ENCODE measurements at regions not wholly inside any gene's neighbourhood (a gene's known extent, or its start where the extent isn't known, plus 50 kb on each side); places are given as distances from the start of the nearest gene placed in this dataset.

DNA sequence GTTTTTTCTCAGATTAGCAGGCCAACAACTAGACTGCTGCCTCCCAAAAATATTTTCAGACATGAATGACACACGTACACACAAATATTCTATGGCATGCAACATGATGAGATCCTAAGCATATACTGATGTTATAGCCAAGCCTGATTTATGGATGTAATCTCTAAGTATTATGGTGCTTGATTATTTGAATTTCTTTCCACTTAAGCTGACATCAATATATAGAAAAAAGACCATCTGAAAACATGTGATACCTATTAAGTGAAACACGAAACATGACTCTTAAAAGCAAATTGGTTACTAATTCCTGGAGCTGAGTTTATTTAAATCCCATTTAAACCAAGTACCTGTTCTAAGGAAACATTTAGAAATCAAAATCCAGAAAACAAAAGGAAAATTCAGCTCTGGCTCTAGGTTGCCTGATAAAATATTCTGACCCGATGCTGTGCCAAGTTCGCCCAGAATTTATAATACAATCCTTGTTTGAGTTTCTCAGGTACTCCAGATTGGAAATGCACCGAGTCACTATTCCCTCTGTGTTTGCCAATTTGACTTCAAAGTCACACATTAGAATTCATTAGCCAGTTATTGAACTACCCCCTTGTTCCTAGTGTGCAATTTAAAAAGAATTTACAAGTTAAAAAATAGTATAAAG is 548.6 kb downstream of the CSNK1G3 start:
- no peak for DNase-seq (ENCODE audit: low read depth)

DNA sequence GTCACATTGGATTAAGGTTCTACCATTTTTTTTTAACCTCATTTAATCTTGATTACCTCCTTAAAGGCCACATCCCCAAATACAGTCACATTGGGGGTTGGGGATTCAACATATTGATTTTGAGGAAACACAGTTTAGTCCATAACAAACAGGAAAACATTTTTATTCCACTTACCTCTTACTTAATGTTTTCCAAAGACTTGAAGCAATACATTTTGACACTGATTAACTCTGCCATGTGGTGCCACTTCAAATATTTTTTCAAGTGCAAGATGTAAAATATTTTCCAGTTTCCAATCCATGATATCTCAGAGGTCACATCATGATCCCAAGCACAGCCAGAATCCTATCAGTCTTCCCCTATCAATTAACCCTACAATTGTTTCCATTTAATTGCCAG is 548.0 kb downstream of the CSNK1G3 start:
- no peak for DNase-seq (ENCODE audit: low read depth)

DNA sequence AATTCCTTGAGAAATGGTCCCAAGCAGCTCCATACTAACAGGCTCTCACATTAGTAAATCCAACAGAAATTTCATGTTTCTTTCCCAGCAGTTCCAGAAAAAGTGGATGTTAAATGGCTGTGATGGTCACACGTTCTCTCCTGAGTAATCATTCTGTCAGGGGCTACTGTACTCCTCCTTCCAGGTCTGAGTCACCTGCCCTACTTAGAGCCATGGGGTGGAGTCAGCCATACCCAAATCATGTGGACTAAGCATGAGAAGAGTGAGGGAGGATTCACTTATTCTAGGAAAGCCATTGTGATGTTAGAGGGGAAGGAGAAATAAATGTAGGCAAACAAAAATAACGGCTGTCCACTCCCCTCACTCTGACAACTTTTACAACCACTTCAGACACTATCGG is 547.2 kb downstream of the CSNK1G3 start:
- peak; percentile 68 for DNase-seq (ENCODE audit: low read depth)

GRCh38 chr5:124057724-124058231 is 545.8 kb downstream of the CSNK1G3 start:
- DNase-seq (ENCODE audit: low read depth), result no peak

DNA sequence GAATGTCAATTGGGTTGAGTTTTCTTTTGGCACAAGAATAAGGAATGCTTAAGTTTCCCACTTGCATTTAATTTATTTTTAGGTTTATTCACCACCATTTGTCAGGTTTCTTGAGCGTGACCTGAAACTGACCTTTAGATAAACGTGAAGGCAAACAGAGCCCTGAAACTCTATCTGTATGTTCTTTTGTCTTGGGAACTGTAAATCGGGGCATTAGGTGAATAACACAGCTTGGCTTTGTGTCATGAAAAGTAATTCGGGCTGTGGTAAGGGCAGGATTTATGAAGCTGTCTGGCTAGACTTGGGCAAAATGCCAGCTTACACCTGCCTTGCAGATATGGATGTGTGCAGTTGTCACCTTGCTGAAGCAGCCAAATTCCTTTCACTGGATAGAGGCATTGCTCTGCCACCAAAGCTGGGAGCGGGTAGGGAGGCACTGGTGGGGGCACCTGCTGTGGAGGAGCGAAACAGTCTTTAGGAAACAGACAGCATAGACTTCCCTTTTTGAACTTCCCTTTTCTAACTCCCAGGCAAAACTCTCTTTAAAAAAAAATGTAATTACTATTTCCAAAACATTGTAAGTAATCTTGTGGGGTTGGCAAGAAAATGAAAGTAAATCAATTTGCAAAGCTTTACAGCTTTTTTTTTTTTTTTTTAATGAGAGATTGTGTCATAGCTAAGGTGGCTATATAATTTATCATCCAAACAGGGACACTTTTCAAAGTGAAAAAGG is 545.2 kb downstream of the CSNK1G3 start:
- DNase-seq (ENCODE audit: low read depth), result peak; percentile 91

DNA sequence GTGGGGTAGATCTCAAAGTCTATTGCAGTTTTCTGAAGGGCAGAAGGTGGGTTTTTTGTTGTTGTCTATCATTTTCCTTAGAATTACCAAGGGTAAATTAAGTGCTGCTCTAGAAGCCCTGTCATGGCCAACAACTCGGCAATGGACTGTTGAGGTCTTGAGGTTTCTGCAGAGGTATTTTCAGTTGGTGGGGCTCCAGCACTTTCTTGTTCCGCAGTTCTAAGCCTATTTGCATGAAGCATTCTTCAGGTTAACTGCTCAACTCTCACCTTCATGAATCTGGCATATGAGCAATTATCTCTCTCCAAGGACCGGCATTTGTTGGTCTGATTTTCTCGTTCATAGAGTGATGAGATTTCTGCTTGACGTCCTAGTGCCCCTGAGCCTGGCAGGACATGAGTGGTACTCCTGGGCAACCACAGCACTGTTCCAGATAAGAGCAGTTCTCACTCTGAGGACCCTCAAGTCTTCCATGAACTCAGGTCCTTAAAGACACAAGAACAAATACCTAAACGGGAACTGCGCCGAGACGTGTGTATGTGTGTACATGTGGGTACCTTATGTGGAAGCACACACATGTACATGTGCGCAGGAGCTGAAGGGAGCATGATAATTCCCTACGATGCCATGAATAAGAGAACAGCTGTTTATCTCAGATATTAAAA is 544.5 kb downstream of the CSNK1G3 start:
- no peak for DNase-seq (ENCODE audit: low read depth)

DNA sequence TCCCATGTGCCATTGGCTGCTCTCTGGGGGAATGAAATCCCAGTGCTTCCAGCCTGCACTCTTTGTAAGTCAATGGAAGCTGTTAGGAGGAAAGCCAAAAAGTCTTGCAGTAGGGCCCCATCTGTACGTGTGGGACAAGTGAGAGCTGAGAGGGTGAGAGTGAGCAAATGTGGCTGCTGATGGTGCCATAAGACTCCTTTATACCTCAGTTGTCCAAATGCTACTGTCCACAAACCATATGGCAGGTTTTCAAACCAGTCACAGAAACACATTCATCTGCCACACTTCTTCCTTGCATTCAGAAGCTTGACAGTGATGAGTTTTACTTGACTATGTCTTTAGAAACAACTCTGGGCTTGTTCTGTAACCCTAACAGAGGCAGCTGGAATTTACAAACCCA is 543.8 kb downstream of the CSNK1G3 start:
- DNase-seq (ENCODE audit: low read depth), result no peak

- no peak for DNase-seq (ENCODE audit: low read depth)
Measured at GRCh38 chr5:124054564-124054963, 542.6 kb downstream of the CSNK1G3 start.

GRCh38 chr5:124053340-124053739 is 541.4 kb downstream of the CSNK1G3 start:
- peak; percentile 12 for DNase-seq (ENCODE audit: low read depth)

- no peak for DNase-seq (ENCODE audit: low read depth)
Measured at GRCh38 chr5:124052201-124052600, 540.2 kb downstream of the CSNK1G3 start.

GRCh38 chr5:124050120-124050770 is 538.3 kb downstream of the CSNK1G3 start:
- no peak for DNase-seq (ENCODE audit: low read depth)

- no peak for DNase-seq (ENCODE audit: low read depth)
Measured at GRCh38 chr5:124045412-124045811, 533.4 kb downstream of the CSNK1G3 start.

GRCh38 chr5:124044613-124045012 is 532.6 kb downstream of the CSNK1G3 start:
- no peak for DNase-seq (ENCODE audit: low read depth)

- DNase-seq (ENCODE audit: low read depth), result no peak
Measured at GRCh38 chr5:124043456-124043855, 531.5 kb downstream of the CSNK1G3 start.

DNA sequence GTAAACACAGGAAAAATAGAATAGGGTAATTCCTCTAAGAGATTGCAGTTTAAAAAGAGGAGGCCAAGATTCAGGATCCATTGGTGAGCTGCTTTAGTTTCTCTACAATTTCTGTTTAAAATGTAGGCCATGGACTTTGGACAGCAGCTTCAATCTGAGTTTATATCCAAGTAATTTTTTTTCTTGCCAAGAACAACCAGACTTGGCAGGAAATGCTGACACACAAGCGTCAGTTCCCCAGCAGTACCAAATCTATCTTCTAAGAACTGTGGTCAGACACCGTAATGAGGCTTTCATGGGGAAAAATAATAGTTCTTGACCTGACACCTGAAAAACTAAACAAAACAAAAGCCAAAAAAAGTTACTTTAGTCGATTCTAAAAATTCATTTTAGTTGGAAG is 528.8 kb downstream of the CSNK1G3 start:
- DNase-seq (ENCODE audit: low read depth), result peak; percentile 74

DNA sequence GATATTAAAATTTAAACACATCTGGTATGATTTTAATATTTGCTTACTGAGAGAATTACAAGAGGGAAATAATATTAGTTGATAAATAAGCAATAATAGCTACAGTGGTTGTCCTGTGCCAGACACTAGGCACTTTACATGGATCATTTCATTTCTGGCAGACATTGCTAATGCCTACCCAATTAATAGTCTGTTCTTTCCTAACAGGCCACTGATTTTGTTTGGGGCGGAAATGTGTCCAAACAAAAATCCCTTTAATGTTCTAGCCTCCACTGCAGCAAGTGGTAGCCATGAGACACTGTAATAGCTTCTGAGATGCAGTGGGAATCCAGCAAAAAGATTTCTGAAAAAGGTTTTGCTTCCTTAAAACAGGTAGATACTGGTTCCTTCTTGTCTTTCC is 527.4 kb downstream of the CSNK1G3 start:
- DNase-seq (ENCODE audit: low read depth), result no peak

DNA sequence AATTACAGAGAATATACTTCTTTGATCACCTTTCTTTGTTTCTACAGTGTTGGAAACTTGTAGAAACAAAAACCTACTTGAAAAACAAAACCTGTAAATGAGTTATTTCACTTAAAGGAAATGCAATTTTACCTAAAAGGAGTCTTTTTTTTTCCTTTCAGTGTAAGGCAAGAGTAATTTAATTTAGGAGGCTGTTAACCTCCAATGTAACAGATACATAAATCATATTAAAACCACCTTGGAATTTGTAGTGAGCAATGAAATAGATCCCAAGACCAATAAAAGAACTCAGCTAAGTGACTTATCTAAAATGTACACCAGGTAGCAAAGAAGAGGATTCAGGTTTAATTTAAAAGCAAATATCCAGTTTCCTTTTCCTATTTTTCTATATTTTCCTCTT is 524.8 kb downstream of the CSNK1G3 start:
- DNase-seq (ENCODE audit: low read depth), result no peak

DNA sequence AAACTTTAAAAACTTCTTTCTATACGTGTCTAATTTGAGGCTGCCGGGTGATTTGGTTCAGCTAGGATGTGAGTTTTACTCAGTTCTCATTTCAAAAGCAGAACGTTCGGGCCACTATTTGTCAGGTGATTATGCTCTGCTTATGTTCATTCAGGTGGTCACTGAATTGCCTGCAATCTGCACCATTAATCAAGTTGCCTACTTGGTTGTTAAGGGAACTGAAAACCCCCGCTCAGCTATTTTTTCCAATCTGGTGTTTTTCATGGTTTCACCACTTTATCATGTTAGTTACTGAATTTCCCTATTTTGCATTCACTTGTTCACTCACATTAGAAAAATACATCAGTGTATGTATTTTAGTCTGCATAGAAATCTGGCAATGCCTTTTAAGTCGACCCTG is 523.0 kb downstream of the CSNK1G3 start:
- no peak for DNase-seq (ENCODE audit: low read depth)

DNA sequence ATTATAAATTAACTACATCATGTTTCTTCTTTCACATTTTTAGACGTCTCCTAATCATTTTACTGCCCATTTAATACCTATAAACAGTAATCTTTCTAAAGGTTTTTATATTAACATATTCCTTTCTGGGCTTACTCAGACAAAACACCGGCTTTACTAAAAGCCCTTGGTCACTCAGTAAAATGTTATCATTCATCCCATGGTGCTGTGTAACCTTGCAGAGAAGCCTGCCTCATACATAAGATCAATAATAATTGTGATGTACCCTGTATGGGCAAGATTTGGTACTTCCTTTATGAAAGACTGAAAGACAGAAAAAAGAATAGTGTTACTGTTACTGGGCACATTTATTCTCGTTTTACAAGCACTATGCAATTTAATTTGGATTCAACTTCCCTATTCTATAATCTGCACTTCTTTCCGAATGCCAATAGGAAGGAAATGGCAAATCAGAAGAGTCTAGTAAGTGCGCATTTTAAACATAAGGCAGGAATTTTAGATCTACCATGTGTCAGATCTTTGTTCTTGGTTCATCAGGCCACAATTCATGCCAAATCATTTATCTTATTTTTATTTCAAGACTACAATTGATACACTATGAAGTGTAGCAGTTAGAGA is 522.2 kb downstream of the CSNK1G3 start:
- no peak for DNase-seq (ENCODE audit: low read depth)

DNA sequence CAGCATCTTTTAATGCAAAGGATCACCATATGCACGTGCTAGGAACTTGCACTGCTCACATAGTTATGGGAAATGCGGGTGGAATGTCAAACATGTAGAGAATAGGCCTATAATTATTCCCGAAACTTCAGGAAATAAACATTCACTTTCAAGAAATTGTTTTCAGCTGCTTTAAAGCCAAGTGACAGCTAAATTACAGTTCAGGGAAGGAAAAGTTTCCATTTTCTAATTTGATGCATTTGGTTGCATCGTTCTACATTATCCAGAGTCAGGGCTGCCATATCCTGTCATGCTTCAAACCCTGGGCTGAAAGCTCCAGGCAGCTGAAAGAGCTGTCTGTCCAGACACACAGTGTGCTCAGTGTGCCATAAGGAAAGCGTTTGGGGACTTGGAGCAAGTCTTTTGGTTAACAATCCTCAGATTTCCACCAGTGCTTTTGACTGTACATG is 518.1 kb downstream of the CSNK1G3 start:
- DNase-seq (ENCODE audit: low read depth), result no peak

GRCh38 chr5:124027441-124027840 is 515.5 kb downstream of the CSNK1G3 start:
- no peak for DNase-seq (ENCODE audit: low read depth)

DNA sequence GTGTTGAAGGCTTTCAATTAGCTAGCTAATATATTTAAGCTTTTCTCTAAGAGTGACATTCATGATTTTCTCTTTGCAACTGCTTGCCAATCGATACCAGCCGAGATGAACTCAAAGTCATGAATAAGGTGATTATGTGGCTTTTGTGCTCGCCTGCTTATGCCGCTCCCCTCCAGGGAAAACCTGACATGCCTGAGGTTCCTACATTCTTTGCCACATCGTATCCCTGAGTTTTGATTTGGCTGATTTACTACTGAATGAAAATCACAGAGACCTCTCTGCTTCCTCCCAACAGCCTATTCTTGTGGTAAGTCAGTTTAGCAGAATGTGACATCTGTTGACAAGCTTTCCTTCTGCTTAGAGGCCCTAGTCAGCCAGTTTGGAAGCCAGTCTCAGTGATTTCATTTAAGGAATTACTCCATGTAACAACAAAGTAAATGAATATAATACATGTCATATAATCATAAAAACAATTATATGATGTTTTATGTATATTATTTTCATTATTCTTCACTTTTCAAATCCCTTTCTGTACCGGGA is 513.4 kb downstream of the CSNK1G3 start:
- DNase-seq (ENCODE audit: low read depth), result no peak

Data from amniotic epithelial cell (primary cell).